DOHH2 (cell line): ENCODE measurements at regions not wholly inside any gene's neighbourhood (a gene's known extent, or its start where the extent isn't known, plus 50 kb on each side); places are given as distances from the start of the nearest gene placed in this dataset.

Experiments
- H3F3A ChIP-seq: fragments of 200-600 bp; sonication (generic), shearing (Covaris generic); 2 replicates; pipeline ENCODE4 v1.6.0; 2016; ENCODE audit warnings: antibody characterized with exemption, mild to moderate bottlenecking; ENCODE audit not compliant: control insufficient read depth, insufficient read depth
- H3K27ac ChIP-seq: fragments of 200-600 bp; sonication (generic); 2 replicates; pipeline ENCODE4 v1.5.1; 2014; ENCODE audit warnings: low read depth, mild to moderate bottlenecking, low read length, moderate library complexity
- H3K27me3 ChIP-seq: fragments of 200-600 bp; sonication (generic); 2 replicates; pipeline ENCODE4 v1.6.1; 2014; ENCODE audit warnings: mild to moderate bottlenecking, low read length, mixed read lengths; ENCODE audit not compliant: control insufficient read depth
- H3K36me3 ChIP-seq: fragments of 200-600 bp; sonication (generic); 2 replicates; pipeline ENCODE4 v1.6.1; 2014; ENCODE audit warnings: mild to moderate bottlenecking, low read length, moderate library complexity, mixed read lengths; ENCODE audit not compliant: control insufficient read depth
- H3K4me1 ChIP-seq: fragments of 200-600 bp; sonication (generic); 2 replicates; pipeline ENCODE4 v1.6.1; 2014; ENCODE audit warnings: mild to moderate bottlenecking, low read length, mixed read lengths; ENCODE audit not compliant: control insufficient read depth
- H3K4me2 ChIP-seq: fragments of 200-600 bp; sonication (generic); 2 replicates; pipeline ENCODE4 v1.6.0; 2014; ENCODE audit warnings: mild to moderate bottlenecking, low read length, moderate library complexity
- H3K4me3 ChIP-seq: fragments of 200-600 bp; sonication (generic); 2 replicates; pipeline ENCODE4 v1.5.1; 2014; ENCODE audit warnings: mild to moderate bottlenecking, low read length, mixed read lengths
- H3K79me2 ChIP-seq: fragments of 200-600 bp; sonication (generic); 2 replicates; pipeline ENCODE4 v1.6.1; 2014; ENCODE audit warnings: mild to moderate bottlenecking, low read length, mixed read lengths; ENCODE audit not compliant: control insufficient read depth
- H3K9me2 ChIP-seq: fragments of 200-600 bp; sonication (generic); replicated peaks from 2 replicates; pipeline ENCODE4 v1.6.1; 2014; ENCODE audit warnings: mild to moderate bottlenecking, low read length, mixed read lengths; ENCODE audit not compliant: control insufficient read depth
- H3K9me3 ChIP-seq: fragments of 200-600 bp; sonication (generic); 2 replicates; pipeline ENCODE4 v1.6.1; 2014; ENCODE audit warnings: antibody characterized with exemption, low read length, mixed read lengths; ENCODE audit not compliant: control insufficient read depth, insufficient read depth
- H4K20me1 ChIP-seq: fragments of 200-600 bp; sonication (generic); 2 replicates; pipeline ENCODE4 v1.6.0; 2014; ENCODE audit warnings: low read depth, mild to moderate bottlenecking, antibody characterized with exemption, low read length, moderate library complexity; ENCODE audit not compliant: control insufficient read depth, insufficient read depth
- EZH2phosphoT487 ChIP-seq: fragments of 200-600 bp; sonication (generic); IDR thresholded peaks from 2 replicates; pipeline ENCODE4 v1.6.1; 2017; ENCODE audit warnings: borderline replicate concordance, mild to moderate bottlenecking, antibody characterized with exemption, low read length, moderate library complexity, mixed read lengths
- TF ChIP-seq, protein P1 (sequence below): fragments of 200-600 bp; sonication (generic); IDR thresholded peaks from one replicate; pipeline ENCODE4 v1.5.1; 2014; ENCODE audit warnings: antibody characterized with exemption, mild to moderate bottlenecking, low read depth, low read length; ENCODE audit not compliant: poor library complexity, severe bottlenecking

DNA sequence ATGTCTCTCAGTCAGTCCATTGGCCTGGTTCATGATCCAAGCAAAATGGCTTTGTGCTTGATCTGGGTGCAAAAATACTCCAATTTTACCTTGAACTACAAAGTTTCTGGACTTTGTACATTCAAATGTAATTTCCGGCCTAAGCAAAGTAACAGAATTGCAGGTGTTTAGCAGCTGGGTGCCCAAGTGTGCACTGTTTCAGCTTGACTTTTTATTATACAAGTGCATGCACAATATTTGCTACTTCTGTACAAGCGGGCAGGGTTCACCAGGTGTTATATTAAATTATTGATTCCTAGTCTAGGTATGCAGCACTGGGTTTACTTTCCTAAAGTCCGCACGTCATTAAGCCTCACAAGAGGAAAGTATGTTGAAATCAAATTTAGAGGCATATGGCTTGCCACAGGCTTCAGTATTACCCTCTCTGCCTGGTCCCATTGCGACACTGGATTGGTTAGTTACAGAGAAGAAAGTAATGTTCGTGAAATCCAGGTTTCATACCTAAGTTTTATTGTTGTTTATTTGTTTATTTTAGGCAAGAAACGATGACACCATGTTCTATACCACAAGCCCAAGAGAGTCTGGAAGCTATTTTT, 376.9 kb upstream of the CTSO start:
- Histone ChIP-seq H3K27ac (no peak overlapping the region), H4K20me1 (no peaks in the 10 kb centered on the region), H3K27me3 (no peaks in the 10 kb centered on the region), H3K79me2 (no peaks in the 10 kb centered on the region), H3K9me3 (no peaks in the 10 kb centered on the region), H3K4me1 (no peaks in the 10 kb centered on the region), H3F3A (no peaks in the 10 kb centered on the region), H3K36me3 (no peaks in the 10 kb centered on the region), H3K4me3 (no peak overlapping the region), H3K9me2 (no peaks in the 10 kb centered on the region), H3K4me2 (no peak overlapping the region)
- TF ChIP-seq, protein P1, sequence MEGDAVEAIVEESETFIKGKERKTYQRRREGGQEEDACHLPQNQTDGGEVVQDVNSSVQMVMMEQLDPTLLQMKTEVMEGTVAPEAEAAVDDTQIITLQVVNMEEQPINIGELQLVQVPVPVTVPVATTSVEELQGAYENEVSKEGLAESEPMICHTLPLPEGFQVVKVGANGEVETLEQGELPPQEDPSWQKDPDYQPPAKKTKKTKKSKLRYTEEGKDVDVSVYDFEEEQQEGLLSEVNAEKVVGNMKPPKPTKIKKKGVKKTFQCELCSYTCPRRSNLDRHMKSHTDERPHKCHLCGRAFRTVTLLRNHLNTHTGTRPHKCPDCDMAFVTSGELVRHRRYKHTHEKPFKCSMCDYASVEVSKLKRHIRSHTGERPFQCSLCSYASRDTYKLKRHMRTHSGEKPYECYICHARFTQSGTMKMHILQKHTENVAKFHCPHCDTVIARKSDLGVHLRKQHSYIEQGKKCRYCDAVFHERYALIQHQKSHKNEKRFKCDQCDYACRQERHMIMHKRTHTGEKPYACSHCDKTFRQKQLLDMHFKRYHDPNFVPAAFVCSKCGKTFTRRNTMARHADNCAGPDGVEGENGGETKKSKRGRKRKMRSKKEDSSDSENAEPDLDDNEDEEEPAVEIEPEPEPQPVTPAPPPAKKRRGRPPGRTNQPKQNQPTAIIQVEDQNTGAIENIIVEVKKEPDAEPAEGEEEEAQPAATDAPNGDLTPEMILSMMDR = no peak
- no peak for TF ChIP-seq EZH2phosphoT487

DNA sequence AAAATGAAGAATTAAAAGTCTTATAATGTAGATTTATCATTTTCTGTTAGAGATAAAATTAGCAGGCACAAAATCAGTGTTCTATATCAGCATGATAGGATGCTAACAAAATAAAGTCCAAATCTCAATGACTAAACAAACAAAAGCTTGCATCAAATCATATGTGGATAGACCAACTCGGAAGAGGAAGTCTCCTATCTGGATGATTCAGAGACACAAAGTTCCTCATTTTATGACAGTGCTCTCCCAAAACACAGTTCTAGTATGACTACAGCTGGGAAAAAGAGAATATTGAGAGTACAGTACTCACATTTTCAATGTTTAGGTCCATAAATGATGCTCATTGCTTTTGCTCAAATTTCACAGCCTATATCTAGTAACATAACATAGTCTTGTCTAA, 376.1 kb upstream of the CTSO start:
- Histone ChIP-seq H3K27ac (no peak overlapping the region), H3K9me2 (no peaks in the 10 kb centered on the region), H3K36me3 (no peaks in the 10 kb centered on the region), H3K79me2 (no peaks in the 10 kb centered on the region), H3K4me3 (no peak overlapping the region), H4K20me1 (no peaks in the 10 kb centered on the region), H3K27me3 (no peaks in the 10 kb centered on the region), H3F3A (no peaks in the 10 kb centered on the region), H3K4me1 (no peaks in the 10 kb centered on the region), H3K4me2 (no peak overlapping the region), H3K9me3 (no peaks in the 10 kb centered on the region)
- TF ChIP-seq EZH2phosphoT487 = no peak
- TF ChIP-seq, protein P1 = no peak

DNA sequence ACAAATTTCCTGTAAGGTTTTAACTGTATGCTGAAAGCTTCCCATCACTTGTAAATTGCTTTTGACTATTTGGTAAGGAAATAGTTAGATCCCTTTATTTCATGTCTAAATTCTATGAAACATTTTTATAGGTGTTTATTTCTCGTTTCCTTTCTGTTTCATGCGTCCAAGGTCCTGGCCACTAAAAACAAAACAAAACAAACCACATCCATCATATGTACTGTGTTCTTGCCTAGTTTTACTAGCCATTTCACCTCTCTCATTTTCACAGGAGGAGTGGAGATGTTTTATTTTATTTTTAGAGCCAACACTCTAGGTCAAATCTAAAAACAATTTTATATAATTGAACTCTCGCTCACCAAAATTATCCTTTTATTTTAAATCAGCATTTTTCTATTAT, 375.2 kb upstream of the CTSO start:
- Histone ChIP-seq H3K27me3 (no peaks in the 10 kb centered on the region), H3K79me2 (no peaks in the 10 kb centered on the region), H3K4me2 (no peak overlapping the region), H3K4me1 (no peaks in the 10 kb centered on the region), H3K36me3 (no peaks in the 10 kb centered on the region), H3K9me2 (no peaks in the 10 kb centered on the region), H3F3A (no peaks in the 10 kb centered on the region), H3K4me3 (no peak overlapping the region), H3K9me3 (no peaks in the 10 kb centered on the region), H4K20me1 (no peaks in the 10 kb centered on the region), H3K27ac (no peak overlapping the region)
- no peak for TF ChIP-seq EZH2phosphoT487
- TF ChIP-seq, protein P1 = no peak
